Right forelimb (tissue), 1 donor: ENCODE measurements at regions not wholly inside any gene's neighbourhood (a gene's known extent, or its start where the extent isn't known, plus 50 kb on each side); places are given as distances from the start of the nearest gene placed in this dataset.

Experiments
- DNase-seq: peaks from one replicate; pipeline ENCODE4 v3.0.0-alpha.2; 2018

DNA sequence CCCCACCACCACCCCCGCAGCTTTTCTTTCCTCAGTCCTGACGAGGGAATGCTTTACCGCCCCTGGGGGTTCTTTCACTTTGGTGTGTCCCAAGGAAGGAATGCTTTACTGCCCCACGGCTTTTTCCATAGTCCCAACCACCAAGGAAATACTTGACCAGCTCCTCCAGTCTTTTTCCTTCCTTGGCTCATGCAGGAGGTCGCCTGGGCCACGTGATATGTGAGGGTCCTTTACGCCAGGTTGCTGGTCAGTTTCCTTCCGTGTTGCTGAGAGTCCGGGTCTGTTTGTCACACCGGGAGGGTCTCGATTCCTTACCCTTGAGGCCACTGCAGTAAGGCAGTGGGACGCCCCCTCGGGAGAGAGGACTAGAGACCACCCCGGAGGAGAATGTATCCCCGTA, 58.9 kb upstream of the CDH4 start:
- DNase-seq = no peak
